Jurkat, Clone E6-1 (cell line): ENCODE measurements at regions not wholly inside any gene's neighbourhood (a gene's known extent, or its start where the extent isn't known, plus 50 kb on each side); places are given as distances from the start of the nearest gene placed in this dataset.

Experiments used
- DNase-seq: peaks from one replicate; pipeline ENCODE4 v3.0.0-alpha.2; 2011; ENCODE audit warnings: low read depth, low spot score
- H3K4me3 ChIP-seq: 2 replicates; pipeline ENCODE4 v1.5.1; 2011; ENCODE audit warnings: mild to moderate bottlenecking, low read length, control low read depth, moderate library complexity

DNA sequence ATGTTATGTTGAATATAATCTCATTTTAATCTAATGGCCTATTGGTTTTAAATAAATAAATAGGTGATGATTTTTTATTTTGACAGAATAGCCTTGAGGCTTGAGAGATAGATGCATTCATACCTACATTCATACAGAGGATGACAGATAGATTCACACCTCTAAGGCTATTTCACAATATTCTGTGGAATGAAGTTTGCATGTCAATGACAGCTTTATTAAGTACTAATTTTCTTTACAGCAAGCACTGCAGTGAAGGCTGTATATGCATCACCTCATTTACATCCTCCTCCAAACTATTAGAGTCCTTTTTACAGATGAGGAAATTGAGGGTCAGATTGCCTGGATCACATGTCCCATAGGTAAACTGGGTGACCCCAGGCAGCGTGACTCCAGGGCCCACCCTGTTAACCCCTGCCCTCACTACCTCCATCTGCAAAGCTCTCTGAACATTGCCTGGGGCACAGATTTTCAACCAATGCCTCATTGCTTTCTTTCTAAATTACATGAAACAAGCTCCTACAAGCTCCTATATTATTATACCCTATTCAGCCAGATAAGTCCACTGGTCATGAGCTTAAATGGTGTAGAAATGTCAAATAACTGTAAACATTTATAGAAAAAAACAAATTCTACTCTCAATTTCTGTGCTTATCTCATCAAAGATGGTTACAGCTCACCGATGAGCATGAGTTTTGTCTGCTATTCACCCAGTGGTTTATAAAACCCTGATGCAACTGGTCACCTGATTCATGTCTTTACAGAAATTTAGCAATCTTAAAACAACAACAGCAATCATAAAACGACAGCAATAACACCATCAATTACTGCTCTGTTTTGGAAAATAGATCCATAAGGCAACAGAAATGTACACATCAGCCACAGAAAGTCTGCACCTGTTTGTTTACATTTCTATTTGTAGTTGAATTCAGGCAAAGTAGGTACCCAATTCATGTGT lies 338.0 kb downstream of the NSG2 start:
- DNase-seq = no peak
- no peak overlapping the region for H3K4me3 ChIP-seq

DNA sequence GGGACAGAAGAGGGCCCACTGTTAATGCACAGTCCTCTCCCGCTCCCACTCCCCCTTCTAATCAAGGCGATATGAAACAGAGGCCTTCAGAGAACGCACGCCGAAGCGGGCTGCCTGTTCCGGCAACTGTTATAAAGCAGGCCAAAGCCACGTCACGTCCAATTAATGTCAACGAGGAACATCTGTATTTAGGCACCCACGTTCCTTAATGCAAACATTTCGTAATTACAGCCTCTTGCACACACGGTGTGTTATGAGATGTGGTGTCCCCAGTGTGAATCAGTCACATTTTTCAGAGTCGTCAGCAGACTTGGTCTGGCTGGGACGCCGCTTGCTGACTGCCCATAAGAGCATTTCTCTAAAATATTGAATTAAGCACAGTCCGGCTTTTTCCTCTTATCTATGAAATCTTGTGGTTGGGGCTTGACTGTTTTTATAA lies 339.0 kb downstream of the NSG2 start:
- no peak for DNase-seq
- no peak overlapping the region for H3K4me3 ChIP-seq

DNA sequence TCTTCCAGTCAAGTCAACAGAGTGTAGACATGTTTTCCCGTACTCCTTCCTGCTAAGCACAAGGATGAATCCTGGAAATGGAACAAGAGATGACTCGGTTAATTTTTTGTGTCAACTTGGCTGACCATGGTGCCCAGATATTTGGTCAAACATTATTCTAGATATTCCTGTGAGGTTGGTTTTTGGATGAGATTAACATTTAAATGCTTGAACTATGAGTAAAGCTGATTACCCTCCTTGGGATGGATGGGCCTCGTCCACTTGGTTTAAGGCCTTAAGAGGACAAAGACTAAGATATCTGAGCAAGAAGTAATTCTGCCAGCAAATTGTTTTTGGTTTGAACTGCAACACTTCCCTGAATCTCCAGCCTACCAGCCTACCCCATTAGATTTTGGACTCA lies 338.1 kb upstream of the MSX2 start:
- no peak overlapping the region for H3K4me3 ChIP-seq
- no peak for DNase-seq

DNA sequence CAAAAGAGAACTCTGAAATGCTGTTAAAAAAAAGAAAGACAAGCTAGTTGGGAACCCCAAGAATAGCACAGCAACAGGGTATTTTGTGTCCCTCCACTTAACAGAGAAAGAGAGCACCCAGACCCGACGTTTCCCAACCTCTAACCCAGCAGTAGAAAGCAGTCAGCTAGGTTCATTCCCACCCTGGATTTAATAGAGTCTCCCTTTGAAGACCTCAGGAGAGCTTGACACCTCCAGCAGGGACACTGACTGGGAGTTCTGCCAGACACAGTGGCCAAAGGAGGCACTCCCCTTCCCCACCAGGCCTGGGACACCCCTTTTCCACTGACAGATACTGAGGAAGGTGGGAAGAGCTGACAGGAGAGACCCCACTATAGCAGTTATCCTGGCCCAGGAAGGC lies 337.5 kb upstream of the MSX2 start:
- no peak overlapping the region for H3K4me3 ChIP-seq
- no peak for DNase-seq

DNA sequence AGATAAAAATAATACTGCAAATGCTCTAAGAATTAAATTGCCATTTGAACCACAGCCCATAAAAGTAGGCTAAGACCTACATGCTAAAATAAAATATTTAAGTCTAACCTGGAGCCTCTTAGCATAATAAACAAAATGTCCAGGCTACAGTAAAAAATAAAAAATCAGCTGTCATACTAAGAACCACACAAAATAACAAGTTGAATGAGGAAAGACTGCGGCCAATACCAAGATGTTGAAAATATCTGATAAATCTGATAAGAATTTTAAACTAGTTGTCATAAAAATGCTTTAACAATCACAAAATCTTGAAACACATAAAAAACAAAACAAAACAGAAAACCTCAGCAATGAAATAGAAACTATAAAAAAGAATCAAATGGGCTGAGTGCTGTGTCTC lies 336.9 kb upstream of the MSX2 start:
- no peak for DNase-seq
- no peak overlapping the region for H3K4me3 ChIP-seq

DNA sequence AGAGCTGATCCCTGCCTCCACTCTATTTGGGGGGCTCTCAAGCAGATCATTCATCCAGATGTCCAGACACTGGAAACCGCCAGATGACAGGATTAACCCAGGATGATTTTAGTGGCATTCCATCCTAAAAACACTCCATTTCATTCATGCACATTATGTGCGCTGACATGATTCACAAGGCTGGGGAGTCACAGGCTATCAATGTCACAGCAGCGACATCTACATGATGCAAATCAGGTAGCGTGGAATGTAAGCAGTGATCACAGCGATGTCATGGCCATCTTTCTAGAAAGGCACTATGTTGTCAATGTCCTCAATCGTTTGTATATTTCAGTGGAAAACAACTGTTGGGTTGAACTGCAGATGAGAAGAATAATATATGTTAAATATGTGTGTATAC lies 331.5 kb upstream of the MSX2 start:
- no peak overlapping the region for H3K4me3 ChIP-seq
- no peak for DNase-seq

DNA sequence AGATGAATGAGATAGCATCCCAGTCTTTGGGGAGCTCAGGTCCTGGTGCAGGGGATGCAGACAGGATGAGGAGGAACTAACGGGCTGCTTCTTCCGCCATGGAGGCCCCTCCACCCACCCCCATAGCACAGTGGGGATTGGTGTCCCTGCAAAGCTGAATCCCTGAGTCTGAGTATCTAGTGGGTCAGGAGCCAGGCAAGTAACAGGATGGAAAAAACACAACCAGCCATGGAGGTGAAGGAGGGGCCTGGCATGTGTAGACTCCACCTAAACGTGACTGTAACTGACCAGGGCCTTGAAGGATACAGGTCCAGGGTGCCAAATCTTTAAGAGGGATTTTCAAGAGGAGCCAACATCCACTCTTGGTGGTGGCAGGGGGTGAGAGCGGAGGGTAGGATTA lies 327.8 kb upstream of the MSX2 start:
- no peak for DNase-seq
- H3K4me3 ChIP-seq = no peak overlapping the region

DNA sequence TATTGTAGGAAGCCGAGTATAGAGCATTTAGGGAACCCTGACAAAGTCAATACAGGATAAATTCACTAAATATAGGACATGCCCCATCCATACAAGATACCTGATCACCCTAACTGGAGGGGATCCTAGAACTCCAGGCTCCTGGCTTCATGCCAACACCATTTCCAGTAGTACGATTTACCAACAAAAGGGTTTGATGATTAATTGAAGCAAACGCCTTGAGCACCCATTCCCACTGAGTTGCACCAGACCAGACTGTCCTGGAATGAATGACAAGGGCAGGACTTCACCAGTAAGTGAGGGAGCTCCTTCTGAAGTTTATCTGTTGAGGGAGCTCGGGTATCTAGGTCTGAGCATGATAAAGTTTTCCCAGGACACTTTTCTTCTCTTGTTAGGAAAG lies 327.2 kb upstream of the MSX2 start:
- DNase-seq = no peak
- H3K4me3 ChIP-seq = no peak overlapping the region

DNA sequence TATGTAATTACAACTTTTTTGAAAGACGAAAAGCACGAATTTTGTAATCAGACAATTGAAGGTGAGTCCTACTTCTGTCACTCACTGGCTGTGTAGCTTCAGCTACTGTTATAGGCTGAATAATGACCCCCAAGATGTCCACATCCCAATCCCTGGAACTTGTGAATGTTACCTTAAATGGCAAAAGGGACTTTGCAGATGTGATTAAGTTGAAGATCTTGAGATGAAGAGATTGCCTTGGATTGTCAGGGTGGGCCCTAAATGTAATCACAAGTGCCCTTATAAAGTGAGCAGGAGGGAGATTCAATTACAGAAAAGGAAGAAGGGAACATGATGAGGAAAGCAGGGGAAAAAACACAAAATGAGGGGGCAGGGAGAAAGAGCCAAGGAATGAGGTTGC lies 326.2 kb upstream of the MSX2 start:
- no peak for DNase-seq
- H3K4me3 ChIP-seq = no peak overlapping the region

DNA sequence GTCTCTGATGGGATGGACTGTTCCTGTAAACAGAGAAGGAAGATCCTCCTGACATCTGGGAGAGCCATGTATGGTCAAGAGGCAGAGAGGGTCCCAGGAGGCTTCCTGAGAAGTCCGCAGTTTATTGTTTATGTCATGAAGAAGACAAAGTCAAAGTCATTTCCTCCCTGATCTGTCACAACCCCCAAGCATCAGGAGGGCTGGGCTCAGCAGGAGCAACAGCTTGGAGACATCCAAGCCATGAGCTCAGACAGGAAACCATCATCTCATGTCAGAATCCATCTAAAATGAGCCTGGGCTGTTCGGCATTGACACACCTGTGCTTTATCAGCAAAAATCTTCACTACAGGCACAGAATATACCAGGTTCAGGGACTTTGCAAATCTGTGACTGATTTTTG lies 325.0 kb upstream of the MSX2 start:
- DNase-seq = no peak
- no peak overlapping the region for H3K4me3 ChIP-seq

DNA sequence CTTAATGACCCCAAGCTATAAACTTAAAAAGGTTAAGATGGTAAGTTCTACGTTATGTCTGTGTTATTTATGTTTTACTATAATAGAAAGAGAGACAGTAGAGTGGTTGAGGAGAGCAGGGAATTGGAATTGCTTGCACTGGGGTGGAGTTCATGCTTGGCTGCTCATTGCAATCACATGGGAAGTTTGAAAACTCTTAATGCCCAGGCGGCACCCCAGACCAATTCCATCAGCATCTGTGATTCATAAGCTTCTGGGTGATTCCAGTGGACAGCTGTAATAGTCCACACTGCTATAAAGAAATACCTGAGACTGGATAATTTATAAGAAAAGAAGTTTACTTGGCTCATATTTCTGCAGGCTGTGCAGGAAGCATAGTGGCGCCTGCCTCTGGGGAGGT lies 323.9 kb upstream of the MSX2 start:
- no peak overlapping the region for H3K4me3 ChIP-seq
- no peak for DNase-seq

DNA sequence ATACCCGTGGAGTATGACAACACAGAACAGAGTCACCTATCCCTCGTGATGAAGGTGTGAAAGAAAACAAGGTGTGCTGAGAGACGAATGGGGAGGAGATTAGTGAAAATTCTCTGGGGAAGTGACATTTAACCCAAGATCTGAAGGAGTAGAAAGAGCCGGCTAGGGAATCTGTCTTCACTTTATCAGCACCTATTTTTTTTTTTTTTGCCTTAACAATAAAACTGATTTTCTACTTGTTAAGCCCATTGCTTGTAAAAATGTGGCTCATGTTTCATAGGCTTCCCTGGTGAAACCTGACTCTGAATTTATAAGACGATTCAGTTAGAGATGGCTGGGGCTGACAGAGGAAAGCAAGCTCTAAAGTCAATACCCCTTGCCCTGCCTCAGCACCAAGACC lies 322.6 kb upstream of the MSX2 start:
- no peak overlapping the region for H3K4me3 ChIP-seq
- no peak for DNase-seq

DNA sequence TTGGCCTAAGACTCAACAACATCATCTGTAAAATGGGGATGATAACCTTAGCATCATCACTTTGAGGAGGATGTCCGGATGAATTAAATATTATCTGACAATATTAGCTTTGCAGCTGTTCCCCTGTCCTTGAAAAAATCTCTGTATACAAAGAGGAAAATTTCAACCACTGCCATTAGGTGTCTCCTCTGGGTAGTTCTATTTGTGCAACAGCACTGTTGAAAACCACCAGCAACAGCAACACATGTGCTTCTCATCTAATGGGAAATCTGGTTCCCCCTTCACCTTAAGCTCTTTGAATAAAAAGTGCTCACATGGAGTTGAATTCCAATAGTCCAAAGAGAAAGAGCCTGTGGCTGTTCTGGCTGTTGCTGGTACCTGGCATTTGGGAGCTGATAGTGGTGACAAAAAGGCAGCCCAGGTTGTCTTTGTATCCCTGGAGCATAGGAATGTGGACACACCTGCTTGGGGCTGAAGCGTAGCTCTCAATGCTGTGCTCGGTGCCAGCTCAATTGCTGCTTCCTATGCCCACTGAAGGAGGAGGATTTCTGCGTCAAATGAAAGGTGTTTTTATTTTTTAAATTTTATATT lies 322.1 kb upstream of the MSX2 start:
- DNase-seq = no peak
- no peak overlapping the region for H3K4me3 ChIP-seq

DNA sequence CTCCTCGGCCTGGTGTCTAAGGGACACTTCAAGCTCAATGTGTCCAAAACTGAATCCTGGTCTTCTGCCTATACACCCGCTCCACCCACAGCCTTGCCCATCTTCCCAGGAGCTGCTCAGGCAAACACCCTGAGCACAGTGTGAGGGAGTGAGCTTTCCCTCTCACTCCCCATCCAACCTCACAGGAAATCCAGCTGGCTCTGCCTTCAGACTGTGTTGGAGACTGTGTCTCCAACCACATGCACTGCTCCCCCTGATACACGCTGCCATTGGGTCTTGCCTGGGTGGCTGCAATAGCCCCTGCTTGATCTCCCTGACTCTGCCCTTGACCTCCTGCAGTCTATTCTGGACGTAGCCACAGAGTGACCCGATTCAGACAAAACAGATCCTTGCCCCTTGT lies 319.5 kb upstream of the MSX2 start:
- H3K4me3 ChIP-seq = no peak overlapping the region
- DNase-seq = no peak

DNA sequence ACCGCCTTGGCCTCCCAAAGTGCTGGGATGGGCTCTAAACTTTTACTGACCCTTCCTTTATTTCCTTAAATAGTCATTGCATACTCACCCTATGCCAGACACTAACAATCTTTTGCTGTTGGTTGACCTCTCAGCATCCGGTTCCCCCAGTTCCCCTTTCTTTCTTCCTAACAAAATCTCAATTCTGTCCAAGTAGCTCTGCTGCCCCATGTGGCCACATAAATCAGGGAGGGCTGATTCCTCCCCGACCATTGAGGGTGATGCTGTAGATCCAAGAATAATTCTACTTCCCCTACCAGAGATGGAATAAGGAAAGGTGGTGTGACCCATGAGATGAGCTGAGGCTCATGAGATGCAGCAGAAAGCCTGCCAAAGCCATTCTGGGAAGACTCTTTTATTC lies 315.3 kb upstream of the MSX2 start:
- DNase-seq = no peak

DNA sequence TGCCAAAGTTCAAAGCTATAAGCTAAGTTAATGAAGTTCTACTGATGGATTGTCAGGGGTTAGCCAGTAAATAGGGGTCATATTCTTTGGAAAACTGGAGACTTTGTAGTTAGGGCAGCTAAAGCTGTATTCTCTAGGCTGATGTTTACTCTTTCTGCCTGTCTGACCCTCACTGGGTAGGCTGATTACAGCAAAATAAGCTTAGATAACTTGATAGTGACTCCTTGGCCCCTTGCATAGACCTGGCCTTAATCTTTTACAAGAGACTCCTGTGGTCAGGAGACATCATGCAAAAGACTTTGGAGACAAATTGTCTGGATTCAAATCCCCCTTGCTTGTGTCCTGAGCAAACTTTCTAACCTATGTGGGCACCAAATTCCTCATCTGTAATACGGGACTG lies 314.4 kb upstream of the MSX2 start:
- no peak overlapping the region for H3K4me3 ChIP-seq
- no peak for DNase-seq

More for the DNA sequence above, 315.3 kb upstream of the MSX2 start:
- H3K4me3 ChIP-seq = no peak overlapping the region

DNA sequence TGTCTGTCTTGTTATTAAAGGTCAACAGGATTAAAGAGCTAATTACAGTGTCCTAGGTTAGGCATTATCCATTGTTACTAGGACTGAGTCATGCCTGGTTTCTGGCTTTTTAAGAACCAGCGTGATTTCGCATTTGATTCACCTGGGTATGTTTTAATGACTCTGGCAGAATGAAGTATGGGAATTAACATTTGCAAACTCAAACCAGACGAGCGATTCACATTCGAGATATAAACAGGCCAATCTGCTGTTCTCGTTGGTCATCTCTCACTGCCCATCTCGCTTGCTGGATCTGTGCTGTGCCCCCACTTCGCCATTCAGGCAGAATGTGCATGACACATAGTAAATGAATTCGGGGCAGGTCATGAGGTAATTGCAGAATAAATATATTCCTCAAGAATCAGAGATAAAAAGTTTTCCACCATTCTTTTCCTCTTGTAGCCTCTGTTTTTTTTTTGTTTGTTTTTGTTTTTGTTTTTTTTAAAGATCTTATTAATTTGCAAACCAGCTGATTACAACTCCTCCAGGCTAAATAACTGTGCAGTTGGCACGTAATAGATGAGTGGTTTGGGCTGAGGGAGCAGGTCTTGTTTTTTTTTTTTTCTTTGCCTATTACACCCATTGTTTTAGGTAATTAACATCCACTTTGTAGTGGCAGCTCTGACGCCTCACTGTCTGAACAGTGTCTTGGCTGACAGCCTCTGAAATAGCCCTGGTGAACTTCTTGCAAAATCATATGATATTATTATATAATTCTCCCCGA lies 313.5 kb upstream of the MSX2 start:
- no peak overlapping the region for H3K4me3 ChIP-seq
- no peak for DNase-seq

DNA sequence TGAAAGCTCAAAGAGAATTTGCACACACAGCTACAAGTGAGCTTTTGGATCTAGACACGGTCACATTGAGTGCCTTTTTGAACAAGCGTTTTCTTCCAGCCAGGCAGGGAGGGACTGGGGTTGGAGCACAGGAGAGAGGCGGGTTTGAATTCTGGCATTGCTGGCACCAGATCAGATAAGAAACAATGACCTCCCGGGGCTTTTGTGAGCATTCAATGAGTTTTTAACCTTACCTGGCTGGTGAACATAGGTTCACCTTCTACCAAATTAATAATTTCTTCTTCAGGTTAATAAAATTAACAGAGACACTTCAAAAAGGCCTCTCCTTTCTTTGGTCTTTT lies 312.9 kb upstream of the MSX2 start:
- no peak overlapping the region for H3K4me3 ChIP-seq
- DNase-seq = no peak

DNA sequence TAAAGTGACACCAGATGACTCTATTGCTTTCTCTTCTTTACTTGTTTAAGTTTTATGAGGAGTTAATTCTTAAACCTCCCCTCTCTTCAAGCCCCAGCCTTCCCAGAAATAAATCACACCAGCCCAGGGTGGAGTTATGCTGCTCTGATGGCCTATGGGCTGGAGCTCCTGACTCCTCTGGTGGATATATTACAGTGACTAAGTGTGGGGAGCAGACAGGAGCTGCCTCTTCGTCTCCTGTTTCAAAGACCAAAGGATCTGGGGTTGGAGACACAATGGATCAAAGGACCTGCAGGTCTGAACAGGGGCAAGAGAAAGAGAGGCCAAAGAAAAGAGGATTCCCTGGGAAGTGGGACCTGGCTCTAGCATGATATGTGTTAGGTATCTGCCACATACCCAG lies 312.0 kb upstream of the MSX2 start:
- DNase-seq = no peak
- H3K4me3 ChIP-seq = no peak overlapping the region

DNA sequence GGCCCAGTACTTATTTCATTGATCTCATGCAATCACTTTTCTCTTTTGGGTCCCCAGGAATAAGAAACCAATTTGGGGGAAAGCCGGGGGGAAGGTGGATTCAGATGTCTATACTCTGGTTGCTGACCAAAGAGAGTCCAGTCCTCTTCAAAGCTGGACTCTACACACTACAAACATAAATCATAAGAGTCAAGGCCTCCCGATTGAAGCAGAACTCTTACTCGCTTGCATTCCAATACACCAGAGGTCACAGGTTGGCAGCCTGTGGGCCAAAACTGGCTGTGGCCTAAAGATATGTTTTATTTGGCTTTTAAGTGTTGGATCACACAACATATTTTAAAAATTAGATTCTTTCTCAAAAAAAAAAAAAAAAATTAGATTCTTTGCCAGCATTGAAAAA lies 311.4 kb upstream of the MSX2 start:
- no peak for DNase-seq
- H3K4me3 ChIP-seq = no peak overlapping the region
